Peyer's patch (tissue), 4 donors: ENCODE measurements at regions not wholly inside any gene's neighbourhood (a gene's known extent, or its start where the extent isn't known, plus 50 kb on each side); places are given as distances from the start of the nearest gene placed in this dataset.
"Not testable (repeated sequence)": the region's sequence is repeated elsewhere in the genome, so short reads cannot be mapped to it uniquely, and the experiment has no call there.

Experiments
- DNase-seq, 3 donors: peaks; one replicate each; pipeline ENCODE4 v3.0.0-alpha.2; 2017 to 2019
- H3K27ac ChIP-seq, 4 donors: fragments of 200-600 bp; sonication (generic); one replicate each; pipeline ENCODE4 v1.5.1; 2016 to 2019
- H3K27me3 ChIP-seq, 2 donors: fragments of 200-600 bp; sonication (generic); one replicate each; pipeline ENCODE4 v1.5.1; 2019
- H3K36me3 ChIP-seq, 3 donors: fragments of 200-600 bp; sonication (generic); one replicate each; pipeline ENCODE4 v1.5.1; 2016 to 2019
- H3K4me1 ChIP-seq, 4 donors: fragments of 200-600 bp; sonication (generic); one replicate each; pipeline ENCODE4 v1.5.1; 2016 to 2019
- H3K4me3 ChIP-seq, 4 donors: fragments of 200-600 bp; sonication (generic); 1 replicate in 3 of 4; 2 replicates in 1 of 4; pipeline ENCODE4 v1.5.1; 2016 to 2019; ENCODE audit warnings: mild to moderate bottlenecking in 1 of 4
- H3K9me3 ChIP-seq, 4 donors: fragments of 200-600 bp; sonication (generic); one replicate each; pipeline ENCODE4 v1.5.1; 2016 to 2019; ENCODE audit warnings: mild to moderate bottlenecking in 1 of 4
- CTCF ChIP-seq, 6 experiments: fragments of 450-650 bp in 4 of 6; fragments of 200-600 bp in 2 of 6; sonication (generic) in 1 of 6; IDR thresholded peaks; one replicate each; pipeline ENCODE4 v1.5.1; 2017 to 2019; ENCODE audit warnings: antibody characterized with exemption in 6 of 6, mild to moderate bottlenecking in 3 of 6, moderate library complexity in 1 of 6
- POLR2A ChIP-seq, 2 donors: fragments of 450-650 bp; IDR thresholded peaks; one replicate each; pipeline ENCODE4 v1.5.1; 2017; ENCODE audit warnings: antibody characterized with exemption in 2 of 2, mild to moderate bottlenecking in 2 of 2, moderate library complexity in 2 of 2

- TF ChIP-seq CTCF (IDR thresholded peaks at IDR 0.05) = no peak
- no peak for TF ChIP-seq POLR2A (IDR thresholded peaks at IDR 0.05)
These were observed 1655.3 kb upstream of the C9orf72 start for GRCh38 chr9:29228558-29228957.

GRCh38 chr9:29230931-29231330 is 1657.7 kb upstream of the C9orf72 start:
- no peak overlapping the region for H3K4me3 ChIP-seq
- DNase-seq = no peak
- no peaks in the 10 kb centered on the region for H3K27me3 ChIP-seq
- H3K36me3 ChIP-seq = no peaks in the 10 kb centered on the region
- TF ChIP-seq CTCF (IDR thresholded peaks at IDR 0.05) (no peak), POLR2A (IDR thresholded peaks at IDR 0.05) (no peak)
- no peak overlapping the region for H3K27ac ChIP-seq
- no peaks in the 10 kb centered on the region for H3K9me3 ChIP-seq
- no peaks in the 10 kb centered on the region for H3K4me1 ChIP-seq

More at GRCh38 chr9:29228558-29228957, 1655.3 kb upstream of the C9orf72 start:
- Histone ChIP-seq H3K36me3 (no peaks in the 10 kb centered on the region), H3K27ac (no peak overlapping the region), H3K27me3 (no peaks in the 10 kb centered on the region), H3K9me3 (no peaks in the 10 kb centered on the region), H3K4me3 (no peak overlapping the region), H3K4me1 (no peaks in the 10 kb centered on the region)
- DNase-seq = no peak

DNA sequence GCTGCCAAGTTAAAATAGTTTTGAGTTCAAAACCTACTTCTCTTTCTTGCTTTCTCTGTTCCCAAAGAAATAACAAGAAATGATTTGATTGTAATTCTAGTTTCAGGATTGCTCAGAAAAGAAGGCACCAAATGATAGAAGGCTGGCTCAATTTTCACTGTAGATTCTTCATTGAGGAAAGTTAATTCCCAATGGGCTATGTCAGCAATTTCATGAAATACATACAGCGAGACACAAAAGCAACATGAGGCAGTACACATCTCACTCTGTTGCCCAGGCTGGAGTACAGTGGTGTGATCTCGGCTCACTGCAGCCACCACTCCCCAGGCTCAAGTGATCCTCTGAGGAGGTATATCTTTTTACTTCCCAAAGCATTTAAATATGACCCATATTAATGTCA is 1659.9 kb upstream of the C9orf72 start:
- H3K4me3 ChIP-seq = no peak overlapping the region
- H3K27me3 ChIP-seq = no peaks in the 10 kb centered on the region
- H3K4me1 ChIP-seq = no peaks in the 10 kb centered on the region
- DNase-seq = no peak
- H3K9me3 ChIP-seq = no peaks in the 10 kb centered on the region
- no peak overlapping the region for H3K27ac ChIP-seq
- TF ChIP-seq POLR2A (IDR thresholded peaks at IDR 0.05) = no peak
- no peak for TF ChIP-seq CTCF (IDR thresholded peaks at IDR 0.05)
- no peaks in the 10 kb centered on the region for H3K36me3 ChIP-seq

- Histone ChIP-seq H3K27me3 (no peaks in the 10 kb centered on the region), H3K4me1 (no peaks in the 10 kb centered on the region), H3K9me3 (no peaks in the 10 kb centered on the region), H3K4me3 (no peak overlapping the region), H3K27ac (no peak overlapping the region), H3K36me3 (no peaks in the 10 kb centered on the region)
- no peak for DNase-seq
- TF ChIP-seq POLR2A (IDR thresholded peaks at IDR 0.05) (no peak), CTCF (IDR thresholded peaks at IDR 0.05) (no peak)
These were observed 1668.0 kb upstream of the C9orf72 start for GRCh38 chr9:29241320-29241719.

DNA sequence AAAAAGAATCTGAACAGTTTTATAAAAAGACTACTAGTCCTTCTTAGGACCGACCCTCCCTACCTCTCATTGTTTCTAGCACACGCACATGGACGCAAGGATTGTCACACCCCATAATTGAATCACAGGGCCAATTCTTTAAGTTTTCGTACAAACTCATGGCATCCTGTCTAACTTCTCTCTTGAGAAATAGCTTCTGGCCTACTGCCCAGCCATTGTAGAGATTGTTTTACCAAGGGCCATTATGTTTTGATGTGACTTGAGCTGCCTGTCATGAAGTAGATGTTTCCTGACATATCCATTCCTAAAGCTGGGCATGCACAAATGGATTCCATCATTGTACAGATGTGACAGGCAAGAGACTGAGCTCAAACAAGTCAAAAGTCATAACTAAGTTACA is 1672.1 kb upstream of the C9orf72 start:
- H3K4me3 ChIP-seq = no peak overlapping the region
- no peaks in the 10 kb centered on the region for H3K4me1 ChIP-seq
- H3K27me3 ChIP-seq = no peaks in the 10 kb centered on the region
- no peaks in the 10 kb centered on the region for H3K36me3 ChIP-seq
- TF ChIP-seq POLR2A (IDR thresholded peaks at IDR 0.05) = no peak
- no peak for DNase-seq
- no peaks in the 10 kb centered on the region for H3K9me3 ChIP-seq
- H3K27ac ChIP-seq = no peak overlapping the region

DNA sequence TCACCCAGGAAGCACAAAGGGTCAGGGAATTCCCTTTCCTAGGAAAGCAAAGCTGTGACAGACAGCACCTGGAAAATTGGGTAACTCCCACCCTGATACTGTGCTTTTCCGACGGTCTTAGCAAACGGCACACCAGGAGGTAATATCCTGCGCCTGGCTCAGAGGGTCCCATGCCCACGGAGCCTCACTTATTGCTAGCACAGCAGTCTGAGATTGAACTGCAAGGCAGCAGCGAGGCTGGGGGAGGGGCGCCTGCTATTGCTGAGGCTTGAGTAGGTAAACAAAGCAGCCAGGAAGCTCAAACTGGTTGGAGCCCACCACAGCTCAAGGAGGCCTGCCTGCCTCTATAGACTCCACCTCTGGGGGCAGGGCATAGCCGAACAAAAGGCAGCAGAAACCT is 1697.1 kb upstream of the C9orf72 start:
- not testable (repeated sequence) for H3K27ac ChIP-seq, DNase-seq, H3K27me3 ChIP-seq, H3K9me3 ChIP-seq, H3K4me1 ChIP-seq, H3K4me3 ChIP-seq, H3K36me3 ChIP-seq

- H3K27ac ChIP-seq = no peak overlapping the region
These were observed 1708.8 kb upstream of the C9orf72 start for GRCh38 chr9:29282121-29282520.

More at GRCh38 chr9:29282121-29282520, 1708.8 kb upstream of the C9orf72 start:
- no peak for TF ChIP-seq CTCF (IDR thresholded peaks at IDR 0.05)
- no peak for TF ChIP-seq POLR2A (IDR thresholded peaks at IDR 0.05)
- H3K27me3 ChIP-seq = no peaks in the 10 kb centered on the region
- H3K4me3 ChIP-seq = no peak overlapping the region
- H3K4me1 ChIP-seq = no peaks in the 10 kb centered on the region
- DNase-seq = no peak
- H3K36me3 ChIP-seq = no peaks in the 10 kb centered on the region
- no peaks in the 10 kb centered on the region for H3K9me3 ChIP-seq
